Transverse colon (tissue), 4 donors: ENCODE measurements at regions not wholly inside any gene's neighbourhood (a gene's known extent, or its start where the extent isn't known, plus 50 kb on each side); places are given as distances from the start of the nearest gene placed in this dataset.

ENCODE experiments used
- DNase-seq: peaks from one replicate; pipeline ENCODE4 v3.0.0-alpha.2; 2019
- H3K27ac ChIP-seq, 4 donors: fragments of 200-600 bp; sonication (generic); 2 replicates each; pipeline ENCODE4 v1.5.1; 2016 to 2018; ENCODE audit warnings: inconsistent platforms in 4 of 4
- H3K27me3 ChIP-seq: fragments of 200-600 bp; sonication (generic); 2 replicates; pipeline ENCODE4 v1.5.1; 2017; ENCODE audit warnings: inconsistent platforms
- H3K36me3 ChIP-seq, 4 donors: fragments of 200-600 bp; sonication (generic); 2 replicates each; pipeline ENCODE4 v1.5.1; 2017 to 2019; ENCODE audit warnings: inconsistent platforms in 4 of 4
- H3K4me1 ChIP-seq, 4 donors: fragments of 200-600 bp; sonication (generic); 2 replicates each; pipeline ENCODE4 v1.5.1; 2017 to 2020; ENCODE audit warnings: inconsistent platforms in 4 of 4
- H3K4me3 ChIP-seq, 4 donors: fragments of 200-600 bp; sonication (generic); 1 replicate in 1 of 4; 2 replicates in 3 of 4; pipeline versions ENCODE4 v1.5.1 to v1.6.1; 2017 to 2019; ENCODE audit warnings: inconsistent platforms in 4 of 4
- H3K9me3 ChIP-seq, 2 donors: fragments of 200-600 bp; sonication (generic); 2 replicates each; pipeline ENCODE4 v1.5.1; 2017 to 2019; ENCODE audit warnings: inconsistent platforms in 2 of 2
- CTCF ChIP-seq, 5 experiments: fragments of 200-600 bp in 3 of 5; fragments of 450-650 bp in 2 of 5; sonication (generic) in 3 of 5; IDR thresholded peaks; 1 replicate in 2 of 5; 2 replicates in 3 of 5; pipeline ENCODE4 v1.5.1; 2016 to 2017; ENCODE audit warnings: antibody characterized with exemption in 5 of 5, inconsistent platforms in 3 of 5, mild to moderate bottlenecking in 2 of 5, moderate library complexity in 1 of 5
- EP300 ChIP-seq: sonication (generic); formaldehyde crosslinking; IDR thresholded peaks from one replicate; pipeline ENCODE4 v1.6.1; 2017; ENCODE audit warnings: antibody characterized with exemption, low read depth
- POLR2A ChIP-seq: fragments of 450-650 bp; IDR thresholded peaks from one replicate; pipeline ENCODE4 v1.6.1; 2016; ENCODE audit warnings: antibody characterized with exemption, mild to moderate bottlenecking, moderate library complexity
- POLR2AphosphoS5 ChIP-seq, 3 donors: sonication (generic); formaldehyde crosslinking; IDR thresholded peaks; one replicate each; pipeline ENCODE4 v1.6.1; 2016; ENCODE audit warnings: antibody characterized with exemption in 3 of 3
- WGBS, 2 donors: methylation state at CpG; one replicate each; pipeline ENCODE4 v1.1.5; 2018; ENCODE audit warnings: low coverage in 1 of 2; 5-methylcytosine and 5-hydroxymethylcytosine counted together
- in situ Hi-C, 4 donors: fragments of 200-750 bp; cut with MboI; loops; one replicate each; pipeline versions ENCODE4 v1.15.0 to v1.15.1; 2017; ENCODE audit warnings: low sequenced_read_pairs in 3 of 4, low pct_ligation_motif_present in 1 of 4, low pct_unique_long_range_greater_than_20kb in 1 of 4
- intact Hi-C: fragments of 100-400 bp; cut with DNase I; formaldehyde crosslinking; loops from one replicate; pipeline ENCODE4 v1.15.1; 2023; ENCODE audit warnings: low total_unique reads

- in situ Hi-C loops (no loop called here), intact Hi-C loops (no loop called here)
- Histone ChIP-seq H3K36me3 (no peaks in the 10 kb centered on the region), H3K4me3 (no peak overlapping the region), H3K27me3 (no peaks in the 10 kb centered on the region), H3K27ac (no peak overlapping the region), H3K4me1 (no peaks in the 10 kb centered on the region), H3K9me3 (no peaks in the 10 kb centered on the region)
- DNase-seq: no peak
- WGBS, 2 donors: 47 to 59% methylated on average over 3 of the region's 3 CpGs
- no peak for TF ChIP-seq CTCF (IDR thresholded peaks at IDR 0.05)
- no peak for TF ChIP-seq POLR2A
- no peak for TF ChIP-seq POLR2AphosphoS5 (IDR thresholded peaks at IDR 0.05)
- TF ChIP-seq EP300: no peak
These were observed 272.9 kb downstream of the IRS1 start for GRCh38 chr2:226526716-226527115.

- no peaks in the 10 kb centered on the region for H3K4me1 ChIP-seq
- no peak for TF ChIP-seq CTCF (IDR thresholded peaks at IDR 0.05)
- TF ChIP-seq POLR2A: no peak
- no peak for TF ChIP-seq EP300
- TF ChIP-seq POLR2AphosphoS5 (IDR thresholded peaks at IDR 0.05): peak in 2 of 3 donors; percentile 58 to 78
- in situ Hi-C loops (no loop called here), intact Hi-C loops (no loop called here)
- H3K27me3 ChIP-seq: no peaks in the 10 kb centered on the region
- H3K27ac ChIP-seq: peak overlapping the region in 3 of 4 donors; percentile 18 to 36 (median 28)
- no peaks in the 10 kb centered on the region for H3K9me3 ChIP-seq
- DNase-seq: no peak
- no peak overlapping the region for H3K4me3 ChIP-seq
- no peaks in the 10 kb centered on the region for H3K36me3 ChIP-seq
- 66 to 77% methylated on average over 2 of the region's 2 CpGs for WGBS, 2 donors
These were observed 275.2 kb downstream of the IRS1 start for GRCh38 chr2:226524381-226524843.

GRCh38 chr2:226520723-226521122 lies 278.9 kb downstream of the IRS1 start:
- H3K27me3 ChIP-seq: no peaks in the 10 kb centered on the region
- in situ Hi-C loops: no loop called here
- no peak overlapping the region for H3K27ac ChIP-seq
- H3K9me3 ChIP-seq: no peaks in the 10 kb centered on the region
- no peaks in the 10 kb centered on the region for H3K36me3 ChIP-seq
- DNase-seq: no peak
- no peak for TF ChIP-seq POLR2A
- TF ChIP-seq CTCF (IDR thresholded peaks at IDR 0.05): no peak
- no peak for TF ChIP-seq POLR2AphosphoS5 (IDR thresholded peaks at IDR 0.05)
- no peak for TF ChIP-seq EP300
- H3K4me1 ChIP-seq: no peaks in the 10 kb centered on the region
- intact Hi-C loops: no loop called here
- 79 to 80% methylated on average over 1 to 2 of the region's 2 CpGs for WGBS, 2 donors
- H3K4me3 ChIP-seq: no peak overlapping the region

GRCh38 chr2:226515344-226516055 lies 284.1 kb downstream of the IRS1 start:
- intact Hi-C loops: no loop called here
- in situ Hi-C loops: no loop called here

More at GRCh38 chr2:226515344-226516055, 284.1 kb downstream of the IRS1 start:
- TF ChIP-seq CTCF (IDR thresholded peaks at IDR 0.05): no peak
- Histone ChIP-seq H3K9me3 (no peaks in the 10 kb centered on the region), H3K27me3 (no peaks in the 10 kb centered on the region), H3K36me3 (no peaks in the 10 kb centered on the region), H3K27ac (no peak overlapping the region), H3K4me1 (no peaks in the 10 kb centered on the region), H3K4me3 (no peak overlapping the region)
- WGBS, 2 donors: 48 to 76% methylated on average over 2 to 4 of the region's 4 CpGs
- no peak for DNase-seq
